Occipital lobe (tissue), 1 donor: ENCODE measurements at regions not wholly inside any gene's neighbourhood (a gene's known extent, or its start where the extent isn't known, plus 50 kb on each side); places are given as distances from the start of the nearest gene placed in this dataset.
A peak's percentile ranks its signal among the peaks of the same experiment; 100 is the strongest.
"Not testable (repeated sequence)": the region's sequence is repeated elsewhere in the genome, so short reads cannot be mapped to it uniquely, and the experiment has no call there.

Experiments
- DNase-seq: peaks from one replicate; lab custom pipeline; 2025; lab: John Stamatoyannopoulos, UW

DNA sequence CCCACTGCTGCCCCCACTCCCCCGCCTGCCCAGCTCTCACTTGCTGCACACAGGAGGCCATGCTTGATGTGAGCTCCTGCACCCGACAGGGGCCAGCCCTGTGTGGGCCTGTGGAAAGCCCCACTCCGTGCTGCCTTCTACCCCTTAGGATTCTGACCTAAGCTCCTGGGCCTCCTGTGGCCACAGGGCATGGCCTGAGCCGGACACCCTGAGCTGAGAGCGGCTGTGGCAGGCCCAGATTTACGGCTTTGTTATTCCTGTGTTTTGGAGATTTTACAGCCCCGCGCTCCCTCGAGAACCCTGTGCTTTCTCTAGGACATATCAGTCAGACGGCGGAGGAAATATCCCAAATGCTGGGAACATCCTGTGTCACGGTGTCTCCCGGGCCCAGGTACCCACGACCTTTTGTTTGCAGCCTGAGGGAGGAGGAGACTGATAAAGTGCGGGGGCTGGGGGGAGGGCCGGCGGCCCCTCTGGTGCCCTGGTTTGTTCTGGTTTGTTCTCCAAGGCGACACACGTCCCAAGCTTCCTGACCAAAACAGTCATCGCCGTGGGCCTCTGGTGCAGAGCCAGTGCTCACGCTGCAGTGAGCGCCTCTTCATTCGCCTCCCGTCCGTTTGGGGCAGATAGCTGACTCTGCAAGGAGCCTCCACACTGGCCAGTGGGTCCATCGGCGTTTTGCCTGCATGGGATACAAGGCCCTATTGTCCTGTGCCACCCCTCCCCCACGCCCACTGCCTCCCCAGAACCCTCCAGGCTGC lies 363.4 kb downstream of the C16orf95 start:
- DNase-seq = no peak

DNA sequence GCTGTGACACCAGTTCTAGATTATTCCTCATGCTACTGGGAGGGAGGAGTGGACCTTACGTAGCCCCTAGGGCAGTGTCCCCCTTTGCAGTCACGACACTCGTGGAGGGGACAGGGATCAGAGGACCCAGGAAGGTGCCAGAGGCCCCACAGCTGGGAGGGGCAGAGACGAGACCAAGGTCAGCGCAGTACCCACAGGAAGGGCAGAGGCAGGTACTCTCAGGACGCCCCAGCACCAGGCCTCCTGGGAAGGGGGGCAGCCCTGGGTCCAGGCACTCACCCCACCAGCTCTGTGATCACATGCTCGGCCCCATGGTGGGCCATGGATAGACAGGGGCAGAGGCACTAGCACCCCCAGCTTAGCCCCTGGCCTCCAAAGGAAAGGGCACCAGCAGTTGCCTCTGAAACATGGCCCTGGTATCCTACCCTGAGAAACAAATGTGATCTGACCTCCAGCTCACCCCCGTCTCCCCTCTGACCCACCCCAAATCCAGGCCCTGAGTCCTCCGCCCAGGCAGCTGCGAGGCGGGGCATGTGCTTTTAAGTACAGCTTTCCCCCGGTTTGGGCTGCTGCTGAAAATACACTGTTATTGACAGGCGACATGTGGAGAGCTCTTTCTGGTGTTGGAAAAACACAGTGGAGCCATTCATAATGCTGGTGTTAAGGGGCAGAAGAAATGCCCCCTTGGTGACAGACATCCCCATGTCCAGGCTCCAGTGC lies 361.9 kb downstream of the C16orf95 start:
- DNase-seq = no peak

DNA sequence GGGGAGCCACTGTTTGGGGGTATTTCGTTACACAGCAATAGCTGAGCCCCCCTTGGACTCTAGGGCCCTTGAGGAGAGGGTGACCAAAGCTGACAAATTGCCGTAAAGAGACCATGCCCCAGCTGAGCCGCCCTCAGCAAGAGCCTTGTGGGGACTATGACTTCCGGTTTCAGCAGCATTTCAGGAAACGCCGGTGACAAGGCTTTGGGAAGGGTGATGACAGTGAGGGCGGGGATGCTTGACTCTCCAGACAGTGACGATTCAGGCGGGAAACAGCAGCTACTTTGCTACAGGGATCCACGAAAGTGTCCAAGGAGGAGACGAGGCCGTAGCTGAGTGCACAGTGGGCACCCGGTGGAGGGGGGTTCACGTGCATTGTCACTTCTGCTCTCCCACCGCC lies 360.8 kb downstream of the C16orf95 start:
- no peak for DNase-seq

DNA sequence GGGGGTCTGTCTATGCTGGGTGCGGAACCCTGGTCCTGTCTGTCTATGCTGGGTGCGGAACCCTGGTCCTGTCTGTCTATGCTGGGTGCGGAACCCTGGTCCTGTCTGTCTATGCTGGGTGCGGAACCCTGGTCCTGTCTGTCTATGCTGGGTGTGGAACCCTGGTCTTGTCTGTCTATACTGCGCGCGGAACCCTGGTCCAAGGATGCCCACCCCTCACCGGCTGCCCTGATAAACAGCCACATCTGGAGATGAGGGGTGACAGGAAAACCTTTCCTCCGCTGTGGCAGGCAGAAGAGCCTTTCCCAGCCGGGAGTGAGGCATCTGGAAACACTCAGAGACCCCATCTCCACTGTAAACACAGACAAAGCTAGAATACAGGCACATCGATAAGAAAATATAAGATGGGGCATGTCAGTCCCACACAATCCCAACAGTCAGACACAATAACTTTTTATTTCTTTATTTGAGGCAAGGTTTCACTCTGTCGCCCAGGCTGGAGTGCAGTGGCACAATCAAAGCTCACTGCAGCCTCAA lies 359.5 kb downstream of the C16orf95 start:
- DNase-seq = not testable (repeated sequence)

DNA sequence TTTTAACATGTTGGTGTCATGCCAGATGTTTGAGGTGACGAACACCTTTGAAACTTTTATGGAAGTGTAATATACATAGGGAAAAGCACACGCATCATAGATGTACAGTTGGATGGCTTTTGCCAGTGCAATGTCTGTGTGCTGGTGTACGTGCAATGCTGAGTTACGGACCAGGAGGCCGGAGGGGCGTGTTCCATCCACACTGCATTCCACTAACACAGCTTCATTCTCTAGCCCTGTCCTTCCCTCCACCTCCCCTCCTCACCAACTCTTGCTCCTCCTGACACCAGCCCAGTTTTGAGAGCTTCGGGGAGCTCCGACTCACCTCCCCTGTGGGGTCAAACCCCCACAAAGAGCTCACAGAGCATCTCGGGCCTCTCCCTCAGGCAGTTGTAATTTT lies 358.8 kb downstream of the C16orf95 start:
- DNase-seq = no peak

DNA sequence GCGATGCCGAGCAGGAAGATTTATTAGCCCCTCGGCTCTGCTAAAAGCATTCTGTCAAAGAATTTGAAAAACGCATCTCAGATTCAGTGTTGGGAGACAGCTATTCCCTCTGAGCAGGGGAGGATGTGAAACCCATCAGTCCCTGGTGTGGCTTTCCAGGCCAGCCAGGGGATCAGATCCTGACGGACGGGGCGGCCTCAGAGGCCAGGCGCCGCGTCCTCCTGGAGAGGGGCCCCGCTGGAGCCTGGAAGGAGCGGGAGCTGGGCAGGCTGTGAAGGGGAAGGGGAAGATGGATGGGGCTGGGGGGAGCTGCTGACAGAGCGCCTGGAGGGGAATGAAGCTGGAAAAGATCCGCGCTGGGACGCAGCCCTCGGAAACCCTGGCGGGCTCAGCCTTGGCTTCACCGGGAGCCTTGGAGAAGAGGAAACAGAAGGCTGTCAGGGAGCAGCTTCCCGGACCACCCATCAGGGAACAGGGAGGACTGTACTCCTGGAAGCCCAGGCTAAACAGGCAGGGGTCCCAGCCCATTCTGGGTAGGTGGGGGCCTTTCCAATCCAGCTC lies 358.0 kb downstream of the C16orf95 start:
- no peak for DNase-seq

DNA sequence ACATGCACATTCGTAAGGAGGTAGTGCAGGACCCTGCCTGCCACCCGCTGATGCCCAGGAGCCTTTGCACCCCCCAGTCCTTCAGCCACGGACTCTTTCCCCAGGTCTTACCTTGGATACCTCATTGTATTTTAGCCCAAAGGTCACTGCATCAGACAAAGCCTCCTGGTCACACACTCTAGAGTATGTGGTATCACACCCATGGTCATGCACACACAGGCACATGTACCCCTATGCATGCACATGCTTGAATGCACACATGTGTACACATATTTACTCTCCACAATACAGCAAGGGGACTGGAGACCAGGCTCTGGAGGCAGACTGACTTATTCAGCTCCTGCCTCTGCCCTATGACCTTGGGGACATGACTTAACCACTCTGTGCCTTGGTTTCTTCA lies 357.5 kb downstream of the C16orf95 start:
- DNase-seq = no peak

DNA sequence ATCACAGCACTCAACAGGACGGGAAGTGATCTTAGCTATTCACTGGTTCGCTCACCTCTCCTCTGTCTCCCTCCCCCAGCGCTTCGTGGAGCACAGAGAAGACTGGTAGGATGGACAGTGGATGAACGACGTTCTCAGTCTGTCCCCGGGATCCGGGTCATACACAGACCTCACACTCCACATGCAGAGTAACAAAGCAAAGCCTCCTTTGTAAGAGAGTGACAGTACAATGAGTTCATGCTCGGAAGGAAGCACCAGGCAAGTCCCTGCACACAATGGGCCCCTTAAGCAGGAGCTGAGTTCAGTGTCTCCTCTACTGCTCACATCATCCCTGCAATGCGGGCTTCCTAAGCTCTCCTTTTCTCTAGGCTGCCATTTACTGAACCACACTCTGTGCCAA lies 356.9 kb downstream of the C16orf95 start:
- no peak for DNase-seq

DNA sequence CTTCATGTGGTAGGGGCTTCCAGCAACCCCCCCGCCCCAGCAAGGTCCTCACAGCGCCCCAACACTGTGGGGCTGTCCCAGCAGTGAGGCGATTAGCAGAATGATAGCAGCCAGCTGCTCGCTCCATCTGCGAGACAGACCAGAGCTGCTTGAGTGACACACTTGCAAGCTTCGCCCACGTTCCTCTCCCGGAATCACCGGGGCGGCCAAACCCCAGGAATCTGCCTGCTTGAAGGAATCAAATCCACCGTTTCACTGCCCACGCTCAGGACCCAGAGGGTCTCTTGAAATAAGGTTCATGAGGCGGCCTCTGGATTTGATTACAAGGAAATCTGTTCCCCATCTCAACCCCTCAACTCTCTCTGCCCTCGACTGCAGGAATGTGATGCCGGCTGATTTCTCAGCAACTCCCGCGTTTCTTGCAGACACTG lies 356.0 kb downstream of the C16orf95 start:
- peak; percentile 30 for DNase-seq

DNA sequence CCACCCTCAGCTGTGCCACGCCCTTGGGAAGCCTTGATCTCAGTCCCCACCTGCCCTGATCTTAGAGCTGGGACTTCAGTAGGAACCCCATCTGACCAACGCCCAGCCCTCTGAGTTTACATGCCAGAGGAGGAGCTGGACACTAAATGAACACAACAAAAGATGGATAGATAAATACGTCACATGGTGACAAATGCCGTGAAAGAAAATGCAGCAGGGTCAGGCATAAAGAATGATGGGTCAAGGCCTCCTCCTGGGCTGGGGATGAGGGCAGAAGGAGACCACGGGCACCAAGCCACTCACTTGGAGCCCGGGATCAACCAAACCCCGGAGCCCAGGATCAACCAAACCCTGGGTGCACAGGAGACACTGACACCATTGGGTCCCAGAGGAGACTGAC lies 354.9 kb downstream of the C16orf95 start:
- DNase-seq = no peak

DNA sequence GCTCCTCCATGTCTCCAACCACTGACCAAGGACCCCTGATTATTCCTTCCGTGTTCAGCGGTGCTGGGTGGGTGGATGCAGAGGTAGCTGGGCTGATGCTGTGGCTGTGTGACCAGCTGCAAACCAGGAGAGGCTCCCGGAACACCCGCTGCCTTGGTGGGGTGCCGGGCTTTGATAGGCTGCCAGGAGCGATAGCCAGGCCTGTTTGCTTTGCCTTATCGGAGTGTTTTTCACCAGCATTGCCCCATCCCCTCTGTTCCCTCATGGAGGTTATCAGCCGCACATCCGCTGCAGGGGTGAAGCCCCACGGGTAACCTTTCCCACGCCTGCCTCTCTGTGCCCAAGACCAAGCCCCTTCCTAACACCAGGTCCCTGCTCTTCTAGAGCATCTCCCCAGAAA lies 354.3 kb downstream of the C16orf95 start:
- no peak for DNase-seq

DNA sequence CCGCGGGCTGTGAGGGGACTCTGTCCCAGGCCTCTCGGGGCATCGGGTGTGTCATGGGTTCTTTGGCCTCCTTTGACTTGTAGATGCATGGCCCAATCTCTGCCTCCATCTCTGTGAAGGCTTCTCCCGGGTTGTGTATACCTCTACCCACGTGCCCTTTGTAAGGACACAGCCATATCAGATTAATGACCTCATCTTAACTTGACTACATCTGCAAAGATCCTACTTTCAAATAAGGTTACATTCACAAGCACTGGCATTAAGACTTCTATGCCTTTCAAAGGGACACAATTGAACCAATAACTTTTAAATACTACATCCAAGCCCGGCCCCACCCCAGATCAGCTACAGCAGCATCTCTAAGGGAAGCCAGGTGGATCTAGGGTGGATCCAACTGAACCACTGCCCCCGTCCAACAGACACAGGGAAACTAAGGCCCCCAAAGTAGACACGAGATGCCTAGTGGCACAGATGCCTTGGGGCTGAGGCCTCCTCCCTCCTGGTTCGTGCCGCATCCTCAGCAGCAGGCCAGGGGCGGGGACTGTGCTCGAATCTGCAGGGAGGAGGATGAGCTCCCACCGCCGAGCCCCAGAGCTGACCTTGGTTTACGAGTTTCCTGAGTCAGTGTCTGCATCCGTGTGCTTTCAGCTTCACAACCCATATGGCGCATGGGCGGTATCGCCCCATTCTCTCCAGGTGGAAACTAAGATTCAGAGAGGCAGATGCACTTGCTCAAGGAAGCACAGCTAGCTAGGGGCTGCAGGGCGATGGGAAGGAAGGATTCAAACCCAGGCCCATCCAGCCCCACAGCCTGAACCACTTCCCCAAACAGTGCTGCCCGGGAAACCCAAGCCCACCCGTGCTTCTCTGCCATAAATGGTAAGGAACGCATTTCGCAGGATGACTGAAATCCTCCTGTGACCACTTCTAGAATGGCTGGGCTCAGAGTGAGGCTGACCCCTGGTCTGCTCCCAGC lies 353.3 kb downstream of the C16orf95 start:
- DNase-seq = no peak

DNA sequence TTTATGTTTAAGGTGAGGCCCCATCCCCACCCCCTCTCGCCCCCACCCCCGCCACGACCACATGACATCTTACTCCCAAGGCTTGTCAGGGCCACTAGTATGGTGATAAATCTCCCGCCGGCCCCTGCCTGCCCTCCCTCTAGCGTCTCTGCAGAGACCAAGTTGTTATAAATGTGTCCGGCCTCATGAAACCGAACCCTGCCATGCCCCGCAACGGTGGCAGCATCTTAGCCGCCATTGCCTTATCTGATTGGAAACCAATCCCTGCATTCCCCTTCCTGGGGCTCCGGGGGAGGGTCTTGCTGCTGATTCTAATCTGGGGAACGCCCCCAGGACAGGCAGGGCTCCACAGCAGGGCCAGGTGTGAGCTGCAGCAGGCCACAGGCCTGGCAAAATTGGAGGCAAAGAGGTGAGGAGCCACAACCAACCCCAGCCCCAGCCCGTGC lies 352.4 kb downstream of the C16orf95 start:
- no peak for DNase-seq

DNA sequence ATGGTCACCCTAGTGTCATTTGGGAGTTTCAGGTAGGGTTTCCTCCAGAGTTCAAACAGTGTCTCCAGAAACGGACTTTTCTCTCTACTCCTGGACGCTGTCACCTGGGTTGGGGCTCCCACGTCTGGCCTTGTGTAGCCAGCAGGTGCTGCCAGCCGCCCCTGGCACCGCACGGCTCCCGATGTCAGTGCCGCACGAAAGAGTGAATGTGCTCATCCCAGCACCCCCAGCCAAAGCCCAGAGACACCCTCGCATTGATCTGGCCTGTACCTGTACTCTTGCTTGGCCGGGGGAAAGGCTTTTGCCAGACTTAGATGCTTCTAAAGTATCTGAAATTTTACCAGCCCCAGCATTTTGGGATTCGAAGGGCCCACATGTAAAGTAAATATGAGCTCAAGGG lies 351.9 kb downstream of the C16orf95 start:
- DNase-seq = no peak

DNA sequence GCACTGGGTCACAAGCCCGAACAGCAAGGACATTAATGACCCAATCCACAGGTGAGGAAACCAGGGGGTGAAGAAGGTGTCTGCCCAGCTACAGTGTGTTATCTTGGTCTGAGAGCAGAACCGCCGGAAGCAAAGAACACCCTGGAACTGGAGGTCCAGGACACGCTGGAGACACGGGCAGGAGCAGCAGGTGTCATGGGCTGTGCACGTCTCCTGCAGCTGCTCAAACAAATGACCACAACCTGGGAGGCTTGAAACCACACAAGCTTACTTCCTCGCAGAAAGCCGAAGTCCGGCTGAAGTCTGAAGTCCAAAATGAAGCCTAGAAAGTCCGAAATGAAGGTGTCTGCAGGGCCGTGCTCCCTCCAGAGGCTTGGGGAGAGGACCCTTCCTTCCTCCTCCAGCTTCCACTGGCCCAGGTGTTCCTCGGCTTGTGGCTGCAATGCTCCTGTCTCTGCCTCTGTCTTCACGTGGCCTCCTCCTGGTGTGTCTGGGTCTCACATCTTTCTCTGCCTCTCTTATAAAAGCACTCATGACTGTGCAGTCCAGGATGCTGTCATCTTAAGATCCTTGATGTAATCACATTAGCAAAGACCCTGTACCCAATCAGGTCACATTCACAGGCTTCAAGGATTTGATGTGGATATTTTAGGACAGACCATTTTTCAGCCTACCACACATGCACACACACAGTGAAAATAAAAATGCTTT lies 351.2 kb downstream of the C16orf95 start:
- no peak for DNase-seq

DNA sequence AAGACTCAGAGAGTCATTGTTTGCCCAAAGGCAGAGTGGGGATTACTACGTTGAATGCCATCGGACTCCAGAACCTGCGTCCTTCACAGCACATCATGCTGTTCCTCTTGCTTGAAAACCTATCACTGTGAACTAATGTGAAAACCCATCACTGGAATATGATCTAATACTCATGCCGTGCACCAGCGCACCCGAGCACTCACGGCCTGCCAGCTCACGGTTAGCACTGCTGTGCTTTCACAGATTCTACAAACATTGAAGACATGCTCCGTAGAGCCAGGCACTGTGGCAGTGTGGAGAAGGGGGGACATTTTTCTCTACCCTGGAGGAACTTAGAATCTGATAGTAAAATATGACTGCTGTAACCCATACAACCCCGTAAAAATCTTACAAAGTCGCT lies 350.4 kb downstream of the C16orf95 start:
- DNase-seq = no peak

DNA sequence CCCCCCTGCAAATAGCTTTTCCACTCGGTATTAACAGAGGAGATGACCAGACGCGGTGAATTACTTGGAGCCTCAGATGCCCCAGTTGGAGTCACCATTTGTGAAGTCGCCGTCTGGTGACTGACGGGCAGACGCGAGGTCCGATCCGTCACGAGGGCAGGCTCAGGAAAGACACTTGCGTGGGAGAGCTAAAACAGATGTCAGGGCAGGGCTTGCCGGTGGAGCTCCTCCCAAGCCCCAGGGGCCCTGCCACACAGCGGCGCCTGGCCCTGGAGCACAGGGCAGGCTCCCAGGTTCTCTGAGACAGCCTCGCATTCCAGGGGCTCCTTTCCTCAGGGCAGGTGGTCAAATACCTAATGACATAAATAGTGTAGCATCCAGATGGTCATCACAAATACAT lies 348.3 kb downstream of the C16orf95 start:
- no peak for DNase-seq

DNA sequence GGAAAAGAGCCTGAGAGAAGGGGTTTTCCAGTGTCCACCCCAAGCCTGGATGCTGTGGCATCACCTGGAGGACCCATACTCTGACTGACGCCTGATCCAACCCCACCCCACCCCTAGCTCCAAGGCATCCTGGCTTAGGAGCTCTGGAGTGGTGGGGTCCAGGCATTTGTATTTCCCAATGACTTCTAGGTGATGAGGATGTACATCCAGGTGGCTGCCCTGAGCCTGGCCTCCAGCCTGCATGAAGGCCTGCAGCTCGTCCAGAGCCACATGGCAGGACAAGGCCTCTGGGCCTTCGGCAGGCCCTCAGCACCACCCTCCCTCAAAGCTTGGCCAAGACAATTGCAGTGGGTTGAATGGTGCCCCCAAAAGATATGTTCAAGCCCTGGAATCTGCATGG lies 347.5 kb downstream of the C16orf95 start:
- DNase-seq = no peak

DNA sequence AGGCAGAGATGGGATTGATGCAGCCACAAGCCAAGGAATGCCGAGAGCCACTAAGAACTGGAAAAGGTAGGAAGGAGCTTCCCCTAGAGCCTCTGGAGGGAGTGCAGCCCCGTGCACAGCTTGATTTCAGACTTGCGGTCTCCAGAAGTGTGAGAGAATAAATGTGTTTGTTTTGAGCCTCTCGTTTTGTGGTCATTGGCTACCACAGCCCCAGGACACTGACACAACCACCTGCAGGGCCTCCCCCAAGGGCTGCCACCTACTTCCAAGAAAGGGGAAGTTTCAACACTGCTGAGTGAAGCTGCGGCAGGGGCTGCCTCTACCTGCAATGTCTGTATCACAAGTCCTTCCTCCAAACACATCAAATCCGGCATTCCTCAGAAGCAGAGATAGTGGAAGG lies 346.9 kb downstream of the C16orf95 start:
- no peak for DNase-seq

DNA sequence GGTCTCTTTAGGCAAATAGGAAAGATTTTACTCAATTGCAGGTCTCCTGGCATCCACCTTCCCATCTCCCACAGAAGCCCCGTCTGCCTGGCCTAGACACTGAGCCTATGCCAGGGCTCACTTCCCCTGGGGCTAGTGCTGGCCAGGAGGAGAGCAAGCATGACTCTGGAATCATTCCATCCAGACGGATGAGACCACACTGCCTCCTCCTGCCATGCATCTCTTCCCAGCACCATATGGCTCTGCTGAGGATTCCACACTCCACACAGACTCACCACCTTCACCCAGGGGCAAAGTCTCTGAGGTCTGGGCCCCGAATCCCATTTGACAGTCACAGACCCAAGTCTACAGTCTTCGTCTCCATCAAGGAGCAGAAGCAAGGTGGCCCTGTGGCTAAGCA lies 346.5 kb downstream of the C16orf95 start:
- DNase-seq = no peak

DNA sequence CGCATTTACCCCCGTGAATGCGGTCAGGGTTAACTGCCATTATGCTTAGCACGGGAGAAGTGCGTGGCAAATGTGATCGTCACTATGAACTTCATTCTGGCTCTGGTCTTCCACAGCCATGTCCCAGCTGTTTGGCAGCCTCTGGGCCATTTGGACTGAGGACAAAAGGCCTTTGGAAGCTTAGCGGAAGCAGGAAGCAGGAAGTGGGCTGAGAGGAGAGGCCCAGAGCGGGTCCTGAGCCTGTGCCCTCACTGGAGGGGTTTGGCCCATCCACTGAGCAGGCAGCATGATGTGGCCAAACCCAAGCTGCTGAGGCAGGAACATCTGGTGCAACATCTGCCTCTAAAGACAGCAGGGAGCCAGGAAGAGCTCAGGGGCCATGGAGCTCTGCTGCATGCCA lies 345.9 kb downstream of the C16orf95 start:
- no peak for DNase-seq
